HG02870 (cell line): ENCODE measurements at regions not wholly inside any gene's neighbourhood (a gene's known extent, or its start where the extent isn't known, plus 50 kb on each side); places are given as distances from the start of the nearest gene placed in this dataset.

Experiments used
- ATAC-seq: cut with Tn5 transposase; IDR thresholded peaks from one replicate; pipeline ENCODE4 v1.9.1; 2021; ENCODE audit warnings: mild to moderate bottlenecking, moderate library complexity; ENCODE audit not compliant: unreplicated experiment

DNA sequence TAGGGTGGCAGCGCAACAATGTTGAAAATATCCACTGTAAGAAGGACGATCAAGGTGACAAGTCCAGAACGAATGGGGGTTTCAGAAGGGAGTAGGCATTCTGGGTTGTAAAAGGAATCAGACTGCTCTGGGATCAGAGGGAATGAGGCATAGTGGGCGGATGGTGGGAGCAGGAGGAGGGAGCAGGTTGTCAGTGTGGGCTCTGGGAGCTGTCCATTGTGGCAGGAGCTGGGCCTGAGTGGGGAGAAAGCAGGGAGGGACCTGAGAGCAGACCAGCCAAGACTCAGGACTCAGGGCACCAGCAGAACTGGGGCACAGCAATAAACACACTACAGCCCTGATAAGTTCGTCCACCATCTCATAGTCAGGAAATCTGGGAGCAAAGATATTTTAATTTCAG, 292.6 kb upstream of the MKI67 start:
- no peak for ATAC-seq

- ATAC-seq, result no peak
These were observed 293.3 kb upstream of the MKI67 start for GRCh38 chr10:128419466-128420019.

GRCh38 chr10:128420623-128421022, 294.4 kb upstream of the MKI67 start:
- ATAC-seq, result no peak

- ATAC-seq, result no peak
These were observed 295.3 kb upstream of the MKI67 start for GRCh38 chr10:128421371-128422160.

DNA sequence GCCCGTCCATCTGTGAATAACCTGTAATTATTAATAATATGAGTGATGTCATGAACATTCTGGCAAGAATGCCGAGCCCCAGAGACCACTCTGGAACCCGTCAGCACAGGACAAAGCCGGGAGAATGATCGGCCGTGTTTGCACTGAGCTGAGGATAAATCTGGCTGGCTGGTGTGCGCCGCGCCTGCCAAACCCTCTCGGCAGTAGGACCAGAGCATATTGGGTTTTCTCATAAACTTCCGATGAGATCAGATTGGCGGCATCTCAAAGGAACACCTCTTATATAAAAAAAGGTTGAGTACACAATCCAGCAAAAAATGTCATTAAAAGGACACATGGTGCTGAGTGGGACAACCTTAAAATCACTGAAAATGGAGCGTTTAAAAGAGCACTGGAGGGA, 296.0 kb upstream of the MKI67 start:
- no peak for ATAC-seq

DNA sequence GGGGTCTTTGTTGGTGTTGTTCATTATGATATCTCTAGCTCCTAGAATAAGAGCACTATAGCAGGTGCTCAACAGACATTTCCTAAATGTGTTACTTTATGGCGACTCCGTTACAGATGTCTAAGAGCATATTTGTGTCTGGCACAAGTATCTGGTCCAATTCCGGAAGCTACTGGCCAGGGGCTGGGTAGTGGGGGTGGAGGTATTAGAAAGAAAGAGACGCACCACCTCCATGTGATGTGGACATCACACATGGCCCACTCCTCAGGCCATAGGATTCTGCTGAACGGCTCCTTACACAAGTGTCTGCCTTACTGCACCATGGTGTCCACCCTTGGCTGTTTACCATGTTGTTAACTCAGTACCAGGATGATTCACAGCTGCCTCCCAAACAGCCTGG, 296.8 kb upstream of the MKI67 start:
- no peak for ATAC-seq

- ATAC-seq, result no peak
These were observed 303.1 kb upstream of the MKI67 start for GRCh38 chr10:128429321-128429720.

DNA sequence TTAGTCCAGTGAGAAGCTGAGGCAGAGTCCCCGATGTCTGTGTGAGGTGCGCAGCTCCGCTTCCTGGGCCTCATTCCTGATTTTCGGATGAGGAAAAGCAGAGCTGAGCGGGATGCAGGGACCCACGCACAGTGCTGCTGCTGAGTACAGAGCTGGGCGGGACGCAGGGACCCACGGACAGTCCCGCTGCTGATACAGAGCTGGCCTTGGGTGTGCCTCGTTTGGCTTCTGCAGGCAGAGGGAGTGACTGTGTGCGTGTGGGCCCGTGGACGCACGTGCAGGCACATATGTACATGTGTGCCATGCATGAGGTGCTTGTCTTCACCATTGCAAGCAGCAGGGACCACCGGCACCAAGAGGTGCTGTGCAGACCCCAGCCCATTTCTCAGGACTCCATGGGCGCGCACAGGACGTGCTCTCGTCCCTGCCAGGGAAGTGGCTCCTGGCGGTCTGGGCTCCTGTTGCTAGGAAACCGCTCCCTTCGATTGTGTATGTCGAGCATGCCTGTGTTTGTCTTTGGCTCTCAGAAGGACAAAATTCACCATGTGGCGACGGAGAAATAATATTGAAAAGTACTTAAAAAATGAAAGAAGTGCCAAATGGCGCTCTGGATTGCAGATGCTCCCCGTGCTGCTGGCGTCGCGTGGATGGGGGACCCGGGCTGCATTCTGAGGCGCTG, 303.8 kb upstream of the MKI67 start:
- no peak for ATAC-seq

DNA sequence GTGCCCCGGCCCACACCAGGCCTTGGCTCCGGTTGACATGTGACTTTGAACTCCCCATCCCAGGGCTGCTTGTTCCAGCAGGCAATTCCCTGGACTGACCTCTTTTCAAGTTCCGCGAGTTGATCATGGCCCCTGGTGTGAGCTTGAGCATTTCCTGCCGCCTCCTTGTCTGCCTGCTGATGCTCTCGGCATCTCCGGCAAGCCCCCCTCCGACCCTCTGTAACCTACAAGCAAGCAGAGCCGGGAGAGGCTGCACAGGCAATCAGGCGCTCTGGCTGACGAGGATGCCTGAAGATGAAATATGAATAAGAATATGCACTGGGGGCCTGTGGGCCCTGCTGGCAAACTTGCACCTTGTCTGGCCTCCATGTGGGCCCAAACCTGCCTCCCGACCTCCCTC, 304.9 kb upstream of the MKI67 start:
- no peak for ATAC-seq

DNA sequence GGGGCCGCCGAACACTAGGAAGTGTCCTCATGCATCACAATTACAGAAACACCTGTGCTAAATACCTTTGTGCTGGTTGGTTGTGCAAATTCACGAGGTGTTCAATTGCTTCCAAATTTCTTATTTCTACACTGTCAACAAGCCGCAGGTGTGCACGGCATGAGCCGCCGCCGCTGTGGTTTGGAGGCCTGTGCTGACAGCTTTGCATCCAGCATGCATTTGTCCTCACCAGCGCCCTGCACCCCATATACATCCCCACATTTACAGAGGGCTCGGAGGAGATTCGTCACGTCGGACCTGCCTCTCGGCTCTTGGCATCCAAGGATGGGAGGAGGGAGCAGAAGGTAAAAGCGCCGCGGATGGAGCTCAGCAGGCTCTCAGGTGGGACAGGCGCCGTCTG, 305.3 kb upstream of the MKI67 start:
- ATAC-seq, result no peak

GRCh38 chr10:128432011-128432410, 305.8 kb upstream of the MKI67 start:
- no peak for ATAC-seq

- ATAC-seq, result no peak
These were observed 306.2 kb upstream of the MKI67 start for GRCh38 chr10:128432423-128432822.

DNA sequence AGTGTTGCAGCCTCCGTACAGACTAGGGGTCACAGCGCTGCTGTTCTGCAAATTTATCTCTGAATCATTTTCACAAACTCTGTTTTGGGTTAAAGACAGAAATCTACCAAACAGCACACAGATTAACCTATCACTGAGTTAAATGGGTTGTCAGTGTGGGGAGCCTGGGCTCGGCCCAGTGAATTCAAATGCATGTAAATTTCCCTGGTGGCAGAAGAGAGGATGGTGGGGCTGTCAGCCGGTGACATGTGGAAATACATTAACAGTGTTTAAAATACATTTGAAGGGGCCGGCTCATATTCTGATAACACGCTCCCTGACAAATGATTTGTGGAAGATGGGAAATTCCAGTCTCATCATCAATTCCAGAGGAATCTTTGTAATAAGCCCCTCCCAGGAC, 309.6 kb upstream of the MKI67 start:
- ATAC-seq, result no peak

DNA sequence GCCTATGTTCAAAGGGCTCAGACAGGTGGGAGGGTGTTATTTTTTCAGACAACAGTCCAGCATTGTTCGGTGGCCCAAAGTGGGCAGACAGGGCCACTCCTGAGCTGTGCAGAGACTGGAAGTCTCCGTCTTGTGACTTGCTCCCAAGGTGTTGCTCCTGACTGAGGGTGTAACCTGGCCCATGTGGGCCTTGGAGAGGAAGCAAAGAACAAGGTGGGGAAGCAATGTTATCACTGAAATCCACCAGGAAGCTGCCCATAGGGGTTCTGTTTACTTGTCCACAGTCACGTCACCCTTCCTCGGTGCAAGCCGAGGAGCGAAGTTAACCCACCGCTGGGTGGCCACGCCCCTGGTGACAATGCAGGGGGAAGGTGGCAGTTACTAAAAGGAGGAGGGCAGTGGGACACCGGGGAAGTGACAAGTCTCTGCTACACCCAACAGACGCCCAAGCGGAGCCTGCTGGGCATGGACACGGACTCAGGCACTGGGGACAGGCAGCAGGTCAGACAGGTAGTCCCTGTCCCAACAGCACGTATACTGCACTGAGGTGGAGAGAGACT, 311.6 kb upstream of the MKI67 start:
- ATAC-seq, result no peak

DNA sequence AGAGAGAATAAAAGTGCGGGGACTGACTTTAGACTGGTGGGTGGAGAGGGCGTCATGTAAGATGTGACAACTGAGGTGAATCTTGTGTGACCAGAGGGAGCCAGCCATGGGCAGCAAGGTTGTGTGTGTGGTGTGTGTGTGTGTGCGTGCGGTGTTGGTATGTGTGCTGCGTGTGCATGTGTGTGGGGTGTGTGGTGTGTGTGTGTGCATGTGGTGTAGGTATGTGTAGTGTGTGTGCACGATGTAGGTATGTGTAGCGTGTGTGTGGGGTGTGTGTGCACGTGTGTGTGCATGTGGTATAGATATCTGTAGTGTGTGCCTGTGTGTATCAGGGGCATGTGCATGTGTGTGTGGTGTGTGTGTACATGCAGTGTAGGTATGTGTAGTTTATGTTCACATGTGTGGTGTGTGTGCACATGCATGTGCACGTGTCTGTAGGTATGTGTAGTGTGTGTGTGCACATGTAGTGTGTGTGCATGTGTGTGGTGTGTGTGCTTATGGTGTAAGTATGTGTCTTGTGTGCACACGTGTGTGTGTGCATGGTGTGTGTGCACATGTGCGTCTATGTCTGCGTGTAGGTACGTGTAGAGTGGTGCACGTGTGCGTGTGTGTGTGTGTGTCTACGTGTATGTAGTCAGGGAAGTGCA, 312.3 kb upstream of the MKI67 start:
- no peak for ATAC-seq

DNA sequence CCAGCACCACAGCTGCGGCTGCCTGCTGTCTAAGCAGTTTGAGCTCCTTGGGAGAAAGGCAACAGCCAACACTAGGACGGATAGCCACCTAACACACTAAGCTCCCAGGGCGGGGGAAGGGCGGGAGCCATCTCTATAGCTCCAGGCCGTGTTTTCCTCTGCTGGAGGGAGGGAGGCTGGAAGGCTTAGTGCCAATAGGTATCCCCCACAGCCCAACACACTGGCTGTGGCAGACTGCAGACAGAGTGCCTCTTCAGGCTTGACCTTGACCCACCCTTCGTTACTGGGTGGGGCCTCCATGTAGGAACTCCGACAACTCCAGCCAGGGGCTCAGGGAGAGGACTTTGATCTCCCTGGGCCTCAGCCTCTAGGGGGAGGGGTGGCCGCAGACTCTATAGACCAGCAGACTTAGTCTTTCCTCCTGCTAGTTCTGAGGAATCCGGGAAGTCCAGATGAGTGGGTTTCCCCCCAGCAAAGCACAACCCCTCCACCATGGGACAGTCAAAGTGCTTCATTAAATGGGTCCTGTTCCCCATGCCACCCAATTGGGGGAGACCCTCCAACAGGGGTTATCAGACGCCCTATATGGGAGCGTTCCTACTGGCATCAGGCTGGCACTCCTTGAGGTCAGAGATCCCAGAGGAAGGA, 314.4 kb upstream of the MKI67 start:
- no peak for ATAC-seq

- no peak for ATAC-seq
These were observed 317.8 kb upstream of the MKI67 start for GRCh38 chr10:128443925-128444518.

DNA sequence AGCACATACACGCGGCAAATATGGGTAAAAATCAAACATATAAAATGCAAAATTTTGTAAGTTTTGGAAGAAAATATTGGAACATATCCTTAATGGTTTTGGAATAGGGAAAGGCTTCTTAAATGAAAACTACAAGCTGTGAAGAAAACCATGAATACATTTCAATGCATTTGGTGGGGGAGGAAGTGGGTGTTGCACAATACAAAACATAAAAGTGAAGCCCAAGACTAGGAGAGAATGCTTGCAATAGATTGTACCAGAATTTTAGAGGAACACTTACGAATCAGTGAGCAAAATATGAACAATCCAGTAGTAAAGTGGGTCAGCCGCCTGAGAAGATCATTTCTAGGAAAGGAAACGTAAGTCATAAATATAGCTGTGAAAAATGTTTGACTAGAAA, 322.6 kb upstream of the MKI67 start:
- ATAC-seq, result no peak

GRCh38 chr10:128451879-128452278, 325.7 kb upstream of the MKI67 start:
- ATAC-seq, result no peak

- no peak for ATAC-seq
These were observed 330.0 kb upstream of the MKI67 start for GRCh38 chr10:128456271-128456670.

GRCh38 chr10:128457136-128457535, 330.9 kb upstream of the MKI67 start:
- no peak for ATAC-seq
